K562 (cell line): ENCODE measurements at regions not wholly inside any gene's neighbourhood (a gene's known extent, or its start where the extent isn't known, plus 50 kb on each side); places are given as distances from the start of the nearest gene placed in this dataset.

Source experiments
- ATAC-seq: fragments of 200-7000 bp; cut with Tn5 transposase; 3 replicates; pipeline ENCODE4 v1.9.1; 2020; ENCODE audit warnings: moderate library complexity
- BruUV-seq: library from RNA; stranded (reverse); fragments of 400-500 nt; replicated peaks from 2 replicates; lab custom pipeline; 2021; lab: Mats Ljungman, UMichigan
- CTCF ChIA-PET: fragments of 300-600 bp; formaldehyde crosslinking; extraction: SDS; loops from one replicate; lab custom pipeline; 2021; ENCODE audit warnings: low intra/inter-chr PET ratio; lab: Yijun Ruan, JAX
- POLR2A ChIA-PET: fragments of 300-600, 350-650 bp; sonication (Branson Sonifier 250); formaldehyde crosslinking; extraction: SDS; loops from one replicate; lab custom pipeline; 2021; ENCODE audit warnings: antibody characterized with exemption, inconsistent platforms; lab: Yijun Ruan, JAX
- DNase-seq, 4 experiments: peaks; one replicate each; pipeline versions ENCODE4 v3.0.0 to v3.0.0-alpha.2; 2011 to 2018; ENCODE audit warnings: low spot score in 3 of 4, mixed read lengths in 3 of 4; ENCODE audit errors: extremely low read depth in 1 of 4
- FAIRE-seq: peaks from 2 replicates; lab custom pipeline; 2011; peaks lifted over from hg19 to GRCh38; lab: Jason Lieb, UNC
- H2AFZ ChIP-seq: 2 replicates; pipeline ENCODE4 v1.6.0; 2011; ENCODE audit warnings: low read depth, low read length, control low read depth, inconsistent platforms
- H3K27ac ChIP-seq: fragments of 200-600 bp; 3 replicates; pipeline ENCODE4 v1.8.0; 2011; ENCODE audit warnings: low read depth, mild to moderate bottlenecking, control low read depth, inconsistent platforms, low read length, moderate library complexity, mixed read lengths; ENCODE audit errors: extremely low read depth
- H3K27me3 ChIP-seq, 2 experiments: fragments of 300-600 bp in 1 of 2; 2 replicates in 1 of 2; 3 replicates in 1 of 2; pipeline versions ENCODE4 v1.6.0 to v1.8.0; 2011; ENCODE audit warnings: inconsistent platforms in 2 of 2, low read length in 2 of 2, mild to moderate bottlenecking in 1 of 2, mixed read lengths in 1 of 2, moderate library complexity in 1 of 2; ENCODE audit not compliant: control insufficient read depth in 2 of 2, insufficient read depth in 2 of 2
- H3K36me3 ChIP-seq: fragments of 300-600 bp; 3 replicates; pipeline ENCODE4 v1.8.0; 2011; ENCODE audit warnings: mild to moderate bottlenecking, low read length, inconsistent platforms; ENCODE audit not compliant: control insufficient read depth, insufficient read depth
- H3K4me1 ChIP-seq, 2 experiments: fragments of 200-600 bp in 1 of 2; replicated peaks in 1 of 2; 2 replicates in 1 of 2; 3 replicates in 1 of 2; pipeline versions ENCODE4 v1.5.1 to v1.8.0; 2011; ENCODE audit warnings: inconsistent platforms in 2 of 2, low read length in 2 of 2, mild to moderate bottlenecking in 1 of 2, mixed read lengths in 1 of 2, moderate library complexity in 1 of 2; ENCODE audit not compliant: control insufficient read depth in 2 of 2, insufficient read depth in 2 of 2
- H3K4me2 ChIP-seq: 2 replicates; pipeline ENCODE4 v1.6.1; 2011; ENCODE audit warnings: low read length, control low read depth, inconsistent platforms, mixed read lengths; ENCODE audit not compliant: insufficient read depth
- H3K4me3 ChIP-seq: fragments of 200-600 bp; sonication (generic), shearing (Covaris generic); 2 replicates; pipeline ENCODE4 v1.5.1; 2016; ENCODE audit warnings: control low read depth, inconsistent platforms
- H3K79me2 ChIP-seq: fragments of 200-600 bp; 3 replicates; pipeline ENCODE4 v1.8.0; 2011; ENCODE audit warnings: low read length, inconsistent platforms; ENCODE audit not compliant: control insufficient read depth, insufficient read depth
- H3K9ac ChIP-seq, 2 experiments: 2 replicates each; pipeline versions ENCODE4 v1.6.0 to v1.6.1; 2011; ENCODE audit warnings: low read depth in 2 of 2, low read length in 2 of 2, control low read depth in 1 of 2, inconsistent platforms in 1 of 2, mild to moderate bottlenecking in 1 of 2, mixed read lengths in 1 of 2; ENCODE audit not compliant: insufficient read depth in 1 of 2
- H3K9me1 ChIP-seq: one replicate; pipeline ENCODE4 v1.6.0; 2011; ENCODE audit warnings: inconsistent platforms, mild to moderate bottlenecking, low read length, moderate library complexity; ENCODE audit not compliant: control insufficient read depth, insufficient read depth
- H3K9me3 ChIP-seq: replicated peaks from 2 replicates; pipeline ENCODE4 v1.5.1; 2011; ENCODE audit warnings: low read depth, low read length, inconsistent platforms; ENCODE audit not compliant: control insufficient read depth, insufficient read depth
- H4K20me1 ChIP-seq: replicated peaks from 2 replicates; pipeline ENCODE4 v1.6.1; 2011; ENCODE audit warnings: low read length, inconsistent platforms, mixed read lengths; ENCODE audit not compliant: control insufficient read depth, insufficient read depth
- CLOCK ChIP-seq: fragments of 250-450 bp; sonication (Bioruptor Pico); IDR thresholded peaks from 2 replicates; pipeline ENCODE4 v1.4.0; 2020; ENCODE audit warnings: mild to moderate bottlenecking, moderate library complexity, borderline replicate concordance
- HMGN3 ChIP-seq: IDR thresholded peaks from 2 replicates; pipeline ENCODE4 v1.6.1; 2011; ENCODE audit warnings: borderline replicate concordance, low read depth, mild to moderate bottlenecking, mixed read lengths, low read length; ENCODE audit not compliant: insufficient read length; ENCODE audit errors: extremely low read depth
- ILK ChIP-seq: fragments of 450-650 bp; IDR thresholded peaks from 2 replicates; pipeline ENCODE4 v1.6.1; 2016; ENCODE audit warnings: missing genetic modification characterization, low read depth, mild to moderate bottlenecking, missing compliant biosample characterization, moderate library complexity, borderline replicate concordance
- KDM5B ChIP-seq: fragments of 200-600 bp; sonication (generic); IDR thresholded peaks from 2 replicates; pipeline ENCODE4 v1.6.1; 2012; ENCODE audit warnings: low read depth, mild to moderate bottlenecking, moderate library complexity, low read length, control low read depth, inconsistent platforms; ENCODE audit not compliant: insufficient replicate concordance
- MTF1 ChIP-seq: fragments of 250-450 bp; sonication (Bioruptor Pico); IDR thresholded peaks from 2 replicates; pipeline ENCODE4 v1.9.0; 2021; ENCODE audit warnings: moderate library complexity, mild to moderate bottlenecking, inconsistent platforms, borderline replicate concordance
- NR1H2 ChIP-seq: sonication (generic); formaldehyde crosslinking; IDR thresholded peaks from 2 replicates; pipeline ENCODE4 v1.4.0; 2020; ENCODE audit warnings: mild to moderate bottlenecking, missing genetic modification reagents
- ZNF644 ChIP-seq: fragments of 200-800 bp; sonication (Bioruptor generic); IDR thresholded peaks from 2 replicates; pipeline ENCODE4 v1.6.1; 2016; ENCODE audit warnings: low read depth, missing genetic modification characterization, missing compliant biosample characterization
- WGBS: fragments of 100-300 bp; shearing (Covaris generic); methylation state at CpG from one replicate; pipeline ENCODE4 v1.1.6; 2016; ENCODE audit warnings: low coverage, mixed read lengths; ENCODE audit not compliant: insufficient coverage; ENCODE audit errors: missing lambda C conversion rate; 5-methylcytosine and 5-hydroxymethylcytosine counted together
- in situ Hi-C: fragments of 300-500 bp; cut with MboI; formaldehyde crosslinking; loops from 4 replicates; pipeline ENCODE4 v1.15.0; 2018; ENCODE audit warnings: inconsistent platforms, mixed read lengths
- intact Hi-C: fragments of 100-400 bp; cut with micrococcal nuclease; formaldehyde crosslinking; loops from 2 replicates; pipeline ENCODE4 v1.14.2; 2022
- TF ChIP-seq, protein P1 (sequence below): fragments of 200-600 bp; sonication (generic); IDR thresholded peaks from one replicate; pipeline ENCODE4 v1.6.1; 2012; ENCODE audit warnings: mild to moderate bottlenecking, low read depth, low read length, inconsistent platforms

DNA sequence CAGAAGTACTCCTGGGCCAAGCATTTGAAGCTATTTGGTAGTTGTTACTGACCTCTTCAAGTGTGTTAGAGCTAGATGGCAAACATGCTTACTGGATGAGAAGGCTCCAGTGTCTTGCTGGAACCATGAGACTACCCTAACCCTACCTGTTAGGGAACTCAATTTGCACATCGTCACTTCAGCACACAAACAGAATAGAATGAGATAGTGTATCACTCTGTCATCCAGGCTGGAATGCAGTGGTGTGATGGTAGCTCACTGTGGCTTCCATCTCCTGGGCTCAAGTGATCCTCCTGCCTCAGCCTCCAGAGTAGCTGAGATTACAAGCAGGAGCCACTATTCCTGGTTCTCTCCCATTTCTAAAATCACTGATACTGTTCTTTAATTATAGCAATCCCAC, 417.0 kb upstream of the ATXN7L3B start:
- DNase-seq (no peak), FAIRE-seq (no peak), ATAC-seq (no peak)
- Histone ChIP-seq H3K9me3 (no peaks in the 10 kb centered on the region), H3K27ac (no peak overlapping the region), H3K4me1 (no peaks in the 10 kb centered on the region), H4K20me1 (no peaks in the 10 kb centered on the region), H3K9ac (no peak overlapping the region), H2AFZ (no peak overlapping the region), H3K4me3 (no peak overlapping the region), H3K27me3 (no peaks in the 10 kb centered on the region), H3K79me2 (no peaks in the 10 kb centered on the region), H3K9me1 (no peaks in the 10 kb centered on the region), H3K4me2 (no peak overlapping the region), H3K36me3 (no peaks in the 10 kb centered on the region)
- in situ Hi-C loops (loop anchor here (25.0 kb wide), 1 partner anchor 417 kb away; the partner anchor contains the start of gene ATXN7L3B), intact Hi-C loops (no loop called here)
- CTCF ChIA-PET, result no interaction called here
- POLR2A ChIA-PET, result no interaction called here
- WGBS, result 56% methylated on average over 1 of the region's 1 CpG
- no TSS peak for BruUV-seq
- TF ChIP-seq, protein P1, sequence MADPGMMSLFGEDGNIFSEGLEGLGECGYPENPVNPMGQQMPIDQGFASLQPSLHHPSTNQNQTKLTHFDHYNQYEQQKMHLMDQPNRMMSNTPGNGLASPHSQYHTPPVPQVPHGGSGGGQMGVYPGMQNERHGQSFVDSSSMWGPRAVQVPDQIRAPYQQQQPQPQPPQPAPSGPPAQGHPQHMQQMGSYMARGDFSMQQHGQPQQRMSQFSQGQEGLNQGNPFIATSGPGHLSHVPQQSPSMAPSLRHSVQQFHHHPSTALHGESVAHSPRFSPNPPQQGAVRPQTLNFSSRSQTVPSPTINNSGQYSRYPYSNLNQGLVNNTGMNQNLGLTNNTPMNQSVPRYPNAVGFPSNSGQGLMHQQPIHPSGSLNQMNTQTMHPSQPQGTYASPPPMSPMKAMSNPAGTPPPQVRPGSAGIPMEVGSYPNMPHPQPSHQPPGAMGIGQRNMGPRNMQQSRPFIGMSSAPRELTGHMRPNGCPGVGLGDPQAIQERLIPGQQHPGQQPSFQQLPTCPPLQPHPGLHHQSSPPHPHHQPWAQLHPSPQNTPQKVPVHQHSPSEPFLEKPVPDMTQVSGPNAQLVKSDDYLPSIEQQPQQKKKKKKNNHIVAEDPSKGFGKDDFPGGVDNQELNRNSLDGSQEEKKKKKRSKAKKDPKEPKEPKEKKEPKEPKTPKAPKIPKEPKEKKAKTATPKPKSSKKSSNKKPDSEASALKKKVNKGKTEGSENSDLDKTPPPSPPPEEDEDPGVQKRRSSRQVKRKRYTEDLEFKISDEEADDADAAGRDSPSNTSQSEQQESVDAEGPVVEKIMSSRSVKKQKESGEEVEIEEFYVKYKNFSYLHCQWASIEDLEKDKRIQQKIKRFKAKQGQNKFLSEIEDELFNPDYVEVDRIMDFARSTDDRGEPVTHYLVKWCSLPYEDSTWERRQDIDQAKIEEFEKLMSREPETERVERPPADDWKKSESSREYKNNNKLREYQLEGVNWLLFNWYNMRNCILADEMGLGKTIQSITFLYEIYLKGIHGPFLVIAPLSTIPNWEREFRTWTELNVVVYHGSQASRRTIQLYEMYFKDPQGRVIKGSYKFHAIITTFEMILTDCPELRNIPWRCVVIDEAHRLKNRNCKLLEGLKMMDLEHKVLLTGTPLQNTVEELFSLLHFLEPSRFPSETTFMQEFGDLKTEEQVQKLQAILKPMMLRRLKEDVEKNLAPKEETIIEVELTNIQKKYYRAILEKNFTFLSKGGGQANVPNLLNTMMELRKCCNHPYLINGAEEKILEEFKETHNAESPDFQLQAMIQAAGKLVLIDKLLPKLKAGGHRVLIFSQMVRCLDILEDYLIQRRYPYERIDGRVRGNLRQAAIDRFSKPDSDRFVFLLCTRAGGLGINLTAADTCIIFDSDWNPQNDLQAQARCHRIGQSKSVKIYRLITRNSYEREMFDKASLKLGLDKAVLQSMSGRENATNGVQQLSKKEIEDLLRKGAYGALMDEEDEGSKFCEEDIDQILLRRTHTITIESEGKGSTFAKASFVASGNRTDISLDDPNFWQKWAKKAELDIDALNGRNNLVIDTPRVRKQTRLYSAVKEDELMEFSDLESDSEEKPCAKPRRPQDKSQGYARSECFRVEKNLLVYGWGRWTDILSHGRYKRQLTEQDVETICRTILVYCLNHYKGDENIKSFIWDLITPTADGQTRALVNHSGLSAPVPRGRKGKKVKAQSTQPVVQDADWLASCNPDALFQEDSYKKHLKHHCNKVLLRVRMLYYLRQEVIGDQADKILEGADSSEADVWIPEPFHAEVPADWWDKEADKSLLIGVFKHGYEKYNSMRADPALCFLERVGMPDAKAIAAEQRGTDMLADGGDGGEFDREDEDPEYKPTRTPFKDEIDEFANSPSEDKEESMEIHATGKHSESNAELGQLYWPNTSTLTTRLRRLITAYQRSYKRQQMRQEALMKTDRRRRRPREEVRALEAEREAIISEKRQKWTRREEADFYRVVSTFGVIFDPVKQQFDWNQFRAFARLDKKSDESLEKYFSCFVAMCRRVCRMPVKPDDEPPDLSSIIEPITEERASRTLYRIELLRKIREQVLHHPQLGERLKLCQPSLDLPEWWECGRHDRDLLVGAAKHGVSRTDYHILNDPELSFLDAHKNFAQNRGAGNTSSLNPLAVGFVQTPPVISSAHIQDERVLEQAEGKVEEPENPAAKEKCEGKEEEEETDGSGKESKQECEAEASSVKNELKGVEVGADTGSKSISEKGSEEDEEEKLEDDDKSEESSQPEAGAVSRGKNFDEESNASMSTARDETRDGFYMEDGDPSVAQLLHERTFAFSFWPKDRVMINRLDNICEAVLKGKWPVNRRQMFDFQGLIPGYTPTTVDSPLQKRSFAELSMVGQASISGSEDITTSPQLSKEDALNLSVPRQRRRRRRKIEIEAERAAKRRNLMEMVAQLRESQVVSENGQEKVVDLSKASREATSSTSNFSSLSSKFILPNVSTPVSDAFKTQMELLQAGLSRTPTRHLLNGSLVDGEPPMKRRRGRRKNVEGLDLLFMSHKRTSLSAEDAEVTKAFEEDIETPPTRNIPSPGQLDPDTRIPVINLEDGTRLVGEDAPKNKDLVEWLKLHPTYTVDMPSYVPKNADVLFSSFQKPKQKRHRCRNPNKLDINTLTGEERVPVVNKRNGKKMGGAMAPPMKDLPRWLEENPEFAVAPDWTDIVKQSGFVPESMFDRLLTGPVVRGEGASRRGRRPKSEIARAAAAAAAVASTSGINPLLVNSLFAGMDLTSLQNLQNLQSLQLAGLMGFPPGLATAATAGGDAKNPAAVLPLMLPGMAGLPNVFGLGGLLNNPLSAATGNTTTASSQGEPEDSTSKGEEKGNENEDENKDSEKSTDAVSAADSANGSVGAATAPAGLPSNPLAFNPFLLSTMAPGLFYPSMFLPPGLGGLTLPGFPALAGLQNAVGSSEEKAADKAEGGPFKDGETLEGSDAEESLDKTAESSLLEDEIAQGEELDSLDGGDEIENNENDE, result no peak
- TF ChIP-seq NR1H2 (no peak), MTF1 (CRISPR knock-in tag) (no peak), ILK (tag) (no peak), ZNF644 (tag) (no peak), KDM5B (no peak), HMGN3 (no peak), CLOCK (no peak)
